SK-N-MC (cell line): ENCODE measurements at regions not wholly inside any gene's neighbourhood (a gene's known extent, or its start where the extent isn't known, plus 50 kb on each side); places are given as distances from the start of the nearest gene placed in this dataset.

Source experiments
- DNase-seq: peaks from one replicate; pipeline ENCODE4 v3.0.0-alpha.2; 2011; ENCODE audit warnings: low read depth, low spot score
- H3K27ac ChIP-seq: fragments of 200-600 bp; sonication (generic); 2 replicates; pipeline ENCODE4 v1.5.1; 2016; ENCODE audit warnings: mixed run types
- H3K36me3 ChIP-seq: fragments of 200-600 bp; sonication (generic); 2 replicates; pipeline ENCODE4 v1.6.1; 2017; ENCODE audit warnings: antibody characterized with exemption, low read length, mixed read lengths; ENCODE audit not compliant: insufficient read depth
- H3K4me3 ChIP-seq: fragments of 200-600 bp; sonication (generic); 2 replicates; pipeline ENCODE4 v1.5.1; 2016
- H3K9ac ChIP-seq: fragments of 200-600 bp; sonication (generic); 2 replicates; pipeline ENCODE4 v1.8.0; 2017; ENCODE audit warnings: mixed run types, mixed read lengths; ENCODE audit not compliant: insufficient read length
- H3K9me3 ChIP-seq: fragments of 200-600 bp; sonication (generic); 2 replicates; pipeline ENCODE4 v1.6.1; 2017; ENCODE audit warnings: low read depth, mild to moderate bottlenecking, antibody characterized with exemption, low read length, moderate library complexity, mixed read lengths
- EZH2 ChIP-seq: fragments of 200-600 bp; sonication (generic); IDR thresholded peaks from one replicate; pipeline ENCODE4 v1.6.1; 2017; ENCODE audit warnings: antibody characterized with exemption
- FOXP2 ChIP-seq: optimal IDR thresholded peaks from 2 replicates; pipeline ENCODE3; 2011; ENCODE audit warnings: mild to moderate bottlenecking, moderate library complexity; ENCODE audit not compliant: insufficient read depth; ENCODE audit errors: extremely low read length, control extremely low read depth
- POLR2AphosphoS5 ChIP-seq: IDR thresholded peaks from 2 replicates; pipeline ENCODE4 v1.6.1; 2012; ENCODE audit warnings: mild to moderate bottlenecking, low read depth, low read length, borderline replicate concordance

DNA sequence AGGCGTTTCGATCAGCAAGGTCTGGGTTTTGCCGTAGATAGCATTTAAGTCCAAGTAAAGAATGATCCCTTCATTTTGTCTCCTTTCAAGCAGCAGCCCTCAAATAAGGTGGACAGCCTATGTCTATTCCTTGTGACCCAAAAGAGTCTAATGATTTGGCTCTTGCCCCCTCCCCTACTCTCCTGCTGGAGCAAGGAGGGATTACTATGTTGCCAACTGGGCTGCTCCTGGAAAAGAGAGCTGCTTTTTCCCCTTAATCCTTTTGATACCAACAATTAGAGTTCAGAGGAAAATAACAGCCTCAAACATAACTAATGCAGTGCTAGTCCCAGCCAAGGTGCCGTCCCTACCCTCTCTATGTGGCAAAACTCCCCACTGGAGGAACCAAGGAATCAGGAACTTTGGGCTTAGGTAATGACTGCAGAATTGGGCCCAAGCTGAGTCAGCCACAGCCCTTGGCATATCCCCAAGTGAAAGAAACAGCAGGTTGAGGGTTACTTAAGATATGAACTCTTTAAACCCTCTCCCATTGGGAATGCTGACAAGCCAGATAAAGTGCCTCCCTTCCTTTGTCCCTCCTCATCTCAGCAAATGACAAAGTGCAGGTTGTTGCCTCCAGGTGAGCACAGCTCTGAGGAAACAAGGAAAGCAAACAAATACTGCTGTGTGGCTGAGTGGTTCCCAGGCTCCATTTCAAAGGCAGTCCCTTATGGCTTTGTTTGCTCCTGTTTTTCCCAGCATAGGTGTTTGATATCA lies 643.7 kb downstream of the INHBA start:
- H3K9ac ChIP-seq: no peak overlapping the region
- no peak overlapping the region for H3K27ac ChIP-seq
- no peaks in the 10 kb centered on the region for H3K9me3 ChIP-seq
- H3K36me3 ChIP-seq: no peaks in the 10 kb centered on the region
- no peak for DNase-seq
- no peak for TF ChIP-seq POLR2AphosphoS5
- TF ChIP-seq EZH2: no peak
- no peak for TF ChIP-seq FOXP2
- H3K4me3 ChIP-seq: no peak overlapping the region

DNA sequence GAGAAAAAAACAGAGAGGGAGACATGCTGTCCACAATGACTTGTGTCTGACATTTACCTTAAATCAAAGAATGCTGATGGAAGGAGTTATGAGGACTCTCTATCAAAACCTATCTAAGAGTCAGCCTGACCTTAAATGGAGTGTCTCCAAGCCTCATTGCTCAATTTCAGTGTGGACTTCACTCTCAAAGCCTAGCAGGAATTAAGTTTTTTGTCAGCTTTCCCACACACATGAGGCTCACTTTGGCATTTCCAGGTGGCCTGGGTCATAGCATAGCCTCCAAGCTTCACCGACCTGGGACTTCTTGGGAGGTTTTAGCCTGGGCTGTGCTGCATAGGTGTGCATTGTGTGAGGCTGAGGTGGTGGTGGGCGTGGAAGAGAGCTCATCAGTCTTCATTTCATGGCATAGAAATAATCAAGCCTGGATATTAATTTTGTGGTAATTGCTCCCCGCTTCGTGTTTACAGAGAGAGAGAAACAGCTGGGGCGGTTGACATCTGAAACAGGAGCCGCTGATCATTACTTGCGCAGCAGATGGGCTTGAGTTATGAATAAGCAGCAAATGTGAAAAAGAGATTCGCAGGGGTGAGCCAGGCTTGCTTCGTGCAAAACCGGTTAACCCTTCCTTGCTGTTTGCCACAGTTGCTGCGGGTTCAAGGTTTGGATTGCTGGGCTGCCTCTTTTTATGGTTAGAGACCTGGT lies 647.8 kb downstream of the INHBA start:
- Histone ChIP-seq H3K9me3 (no peaks in the 10 kb centered on the region), H3K9ac (no peak overlapping the region), H3K4me3 (no peak overlapping the region), H3K27ac (no peak overlapping the region), H3K36me3 (no peaks in the 10 kb centered on the region)
- TF ChIP-seq POLR2AphosphoS5: no peak
- no peak for DNase-seq

DNA sequence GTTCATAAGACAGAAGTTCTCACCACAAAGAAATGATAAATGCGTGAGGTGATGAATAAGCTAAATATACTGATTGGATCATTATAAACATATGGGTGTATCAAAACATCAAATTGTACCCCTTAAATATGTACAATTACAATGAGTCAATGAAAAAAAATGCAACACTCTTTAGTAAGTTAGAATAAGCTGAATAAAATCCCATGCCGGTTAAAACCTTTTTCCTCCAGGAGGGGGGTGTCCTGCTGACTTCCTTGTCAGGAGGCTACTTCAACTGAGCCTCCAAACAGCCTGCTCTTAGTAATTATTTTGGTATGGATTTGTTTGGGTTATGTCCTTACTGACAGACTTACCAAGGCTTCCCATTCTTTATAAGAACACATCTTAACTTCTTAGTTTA lies 649.1 kb downstream of the INHBA start:
- Histone ChIP-seq H3K9me3 (no peaks in the 10 kb centered on the region), H3K36me3 (no peaks in the 10 kb centered on the region), H3K4me3 (no peak overlapping the region), H3K27ac (no peak overlapping the region), H3K9ac (no peak overlapping the region)
- no peak for DNase-seq
- TF ChIP-seq FOXP2 (no peak), EZH2 (no peak), POLR2AphosphoS5 (no peak)

DNA sequence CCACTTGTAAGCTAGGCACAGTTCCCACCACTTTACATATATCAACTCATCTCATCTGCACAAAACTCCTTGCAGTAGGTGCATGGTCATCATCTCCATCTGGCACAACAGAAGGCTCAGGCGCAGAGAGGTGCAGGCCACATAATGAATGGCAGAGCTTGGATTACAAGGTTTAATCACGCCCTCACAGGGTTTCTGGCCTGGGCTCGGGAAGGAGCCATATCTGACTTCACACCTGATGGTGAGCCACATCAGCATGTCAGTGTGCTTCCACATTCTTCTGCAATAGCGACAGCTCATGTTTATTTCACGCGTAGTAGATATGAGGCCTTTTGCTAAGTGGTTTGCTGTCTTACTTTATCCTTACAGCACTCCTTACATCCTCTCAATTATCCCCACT lies 650.2 kb downstream of the INHBA start:
- Histone ChIP-seq H3K4me3 (no peak overlapping the region), H3K27ac (no peak overlapping the region), H3K9ac (no peak overlapping the region), H3K9me3 (no peaks in the 10 kb centered on the region), H3K36me3 (no peaks in the 10 kb centered on the region)
- TF ChIP-seq POLR2AphosphoS5: no peak
- TF ChIP-seq EZH2: no peak
- TF ChIP-seq FOXP2: no peak
- DNase-seq: no peak

DNA sequence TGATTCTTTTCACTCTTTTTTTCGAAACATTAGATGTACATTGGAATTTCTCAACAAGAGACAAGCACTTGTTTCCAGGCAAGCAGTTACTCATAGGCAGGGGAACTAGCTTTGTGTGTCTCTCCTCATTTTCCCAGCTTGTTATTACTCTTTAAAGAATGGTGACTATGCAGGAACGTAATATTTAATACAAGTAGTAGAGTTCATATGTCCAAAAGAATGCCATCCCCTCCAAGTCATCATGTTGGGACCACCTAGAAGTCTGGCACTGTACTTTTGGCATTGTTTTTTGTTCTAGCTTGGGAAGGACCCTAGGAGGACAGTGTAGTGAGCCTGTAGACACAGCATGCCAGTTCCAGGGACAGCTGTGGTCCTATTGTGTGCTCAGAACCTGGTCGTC lies 650.7 kb downstream of the INHBA start:
- no peak overlapping the region for H3K27ac ChIP-seq
- no peak overlapping the region for H3K4me3 ChIP-seq
- no peak overlapping the region for H3K9ac ChIP-seq
- DNase-seq: no peak
- no peak for TF ChIP-seq POLR2AphosphoS5
- no peak for TF ChIP-seq EZH2
- no peak for TF ChIP-seq FOXP2
- H3K9me3 ChIP-seq: no peaks in the 10 kb centered on the region
- no peaks in the 10 kb centered on the region for H3K36me3 ChIP-seq

DNA sequence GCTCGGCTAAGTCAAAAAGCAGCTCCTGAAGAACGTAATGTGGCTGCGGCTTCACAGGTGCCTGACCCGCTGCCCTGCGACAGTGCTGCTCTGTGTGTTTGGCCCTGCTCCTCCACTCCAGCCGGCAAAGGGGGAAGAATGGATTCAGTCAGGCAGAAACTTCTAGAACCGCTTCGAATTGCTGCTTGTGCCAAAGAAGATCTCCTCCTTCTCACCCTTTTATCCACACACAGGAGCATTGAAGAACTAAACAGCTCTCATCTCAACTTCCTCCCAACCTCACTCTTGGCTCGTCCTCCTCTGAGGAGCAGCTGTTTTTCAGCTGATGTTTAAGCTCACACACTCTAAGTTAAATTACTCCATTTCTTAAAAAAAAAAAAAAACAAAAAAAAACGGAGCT lies 651.4 kb downstream of the INHBA start:
- Histone ChIP-seq H3K9ac (no peak overlapping the region), H3K9me3 (no peaks in the 10 kb centered on the region), H3K27ac (no peak overlapping the region), H3K4me3 (no peak overlapping the region), H3K36me3 (no peaks in the 10 kb centered on the region)
- no peak for DNase-seq
- TF ChIP-seq EZH2: no peak
- no peak for TF ChIP-seq POLR2AphosphoS5
- TF ChIP-seq FOXP2: no peak

DNA sequence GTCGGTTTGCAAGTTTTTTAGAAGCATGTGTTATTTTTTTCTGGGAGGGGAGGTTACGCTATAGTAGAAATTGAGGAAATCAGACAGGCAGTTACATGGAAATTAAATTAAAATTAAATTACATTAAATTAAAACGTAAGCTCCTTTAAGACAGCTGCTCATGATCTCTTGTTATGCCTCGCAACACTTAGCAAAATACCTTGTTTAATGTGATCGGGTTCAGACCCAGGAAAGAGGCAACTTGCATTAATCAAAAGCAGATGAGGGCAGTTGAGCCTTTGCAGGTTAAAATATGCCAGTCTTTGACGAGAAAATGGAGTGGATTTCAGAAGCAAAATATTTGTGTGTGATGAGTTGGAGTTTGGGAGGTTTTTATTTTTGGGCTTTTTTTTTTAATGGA lies 651.8 kb downstream of the INHBA start:
- H3K9me3 ChIP-seq: no peaks in the 10 kb centered on the region
- no peak overlapping the region for H3K27ac ChIP-seq
- H3K36me3 ChIP-seq: no peaks in the 10 kb centered on the region
- H3K9ac ChIP-seq: no peak overlapping the region
- H3K4me3 ChIP-seq: no peak overlapping the region
- no peak for DNase-seq
- TF ChIP-seq FOXP2: no peak
- TF ChIP-seq POLR2AphosphoS5: no peak
- no peak for TF ChIP-seq EZH2

DNA sequence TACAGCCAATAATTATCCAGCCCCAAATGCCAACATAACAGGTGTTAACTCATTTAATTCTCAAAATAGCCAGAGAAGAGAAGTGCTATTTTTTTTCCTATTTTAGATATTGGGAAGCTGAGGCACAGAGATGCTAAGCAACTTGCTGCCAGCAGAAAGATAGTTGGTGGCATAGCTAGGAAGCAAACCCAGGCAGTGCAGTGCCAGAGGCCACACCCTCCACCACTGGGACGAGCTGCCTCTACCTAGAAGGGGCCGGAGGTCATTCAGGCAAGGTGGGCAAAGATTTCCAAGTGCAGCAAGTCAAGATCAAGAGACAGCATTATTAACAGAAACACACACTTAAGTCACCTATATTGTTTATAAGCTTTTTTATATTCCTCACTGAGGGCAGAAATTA lies 654.1 kb downstream of the INHBA start:
- Histone ChIP-seq H3K36me3 (no peaks in the 10 kb centered on the region), H3K4me3 (no peak overlapping the region), H3K9ac (no peak overlapping the region), H3K9me3 (no peaks in the 10 kb centered on the region), H3K27ac (no peak overlapping the region)
- TF ChIP-seq POLR2AphosphoS5: no peak
- TF ChIP-seq FOXP2: no peak
- no peak for TF ChIP-seq EZH2
- no peak for DNase-seq

DNA sequence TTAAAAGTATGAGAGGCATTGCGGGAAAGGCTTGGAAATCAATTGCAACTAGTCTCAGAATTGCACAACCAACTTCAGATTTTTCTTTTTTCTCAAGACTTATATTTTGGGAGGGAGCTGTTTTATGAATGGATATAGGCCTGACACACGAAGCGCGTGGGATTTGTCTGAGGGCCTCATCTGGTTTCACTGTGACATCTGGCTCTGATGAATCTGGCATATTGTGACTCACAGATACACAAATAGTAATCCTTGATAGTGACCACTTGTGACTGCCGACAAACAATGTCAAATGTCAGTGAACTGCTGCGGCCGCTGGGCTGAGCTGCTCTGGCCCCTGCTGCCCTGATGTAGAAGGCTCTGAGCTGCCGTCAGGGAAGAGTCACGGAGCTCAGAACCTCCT lies 655.1 kb downstream of the INHBA start:
- Histone ChIP-seq H3K9me3 (no peaks in the 10 kb centered on the region), H3K4me3 (no peak overlapping the region), H3K36me3 (no peaks in the 10 kb centered on the region), H3K9ac (no peak overlapping the region), H3K27ac (no peak overlapping the region)
- no peak for TF ChIP-seq FOXP2
- no peak for TF ChIP-seq EZH2
- no peak for TF ChIP-seq POLR2AphosphoS5
- DNase-seq: no peak
